Adrenal gland (tissue), 5 donors: ENCODE measurements at regions not wholly inside any gene's neighbourhood (a gene's known extent, or its start where the extent isn't known, plus 50 kb on each side); places are given as distances from the start of the nearest gene placed in this dataset.

Source experiments
- CTCF ChIP-seq, 6 experiments: fragments of 450-650 bp in 4 of 6; fragments of 200-600 bp in 2 of 6; sonication (generic) in 1 of 6; IDR thresholded peaks; 1 replicate in 5 of 6; 2 replicates in 1 of 6; pipeline versions ENCODE4 v1.5.1 to v1.8.0; 2016 to 2021; ENCODE audit warnings: antibody characterized with exemption in 6 of 6, mild to moderate bottlenecking in 2 of 6, moderate library complexity in 1 of 6
- POLR2A ChIP-seq, 2 donors: fragments of 450-650 bp; IDR thresholded peaks; one replicate each; pipeline ENCODE4 v1.6.1; 2017; ENCODE audit warnings: antibody characterized with exemption in 2 of 2, mild to moderate bottlenecking in 2 of 2, moderate library complexity in 1 of 2
- donor health status: DM: no; HTN: no; CAD: no.

- TF ChIP-seq CTCF (IDR thresholded peaks at IDR 0.05) (no peak), POLR2A (IDR thresholded peaks at IDR 0.05) (no peak)
Observed at GRCh38 chr1:36635284-36635683, 152.6 kb upstream of the CSF3R start.
